C4-2B (cell line): ENCODE measurements at regions not wholly inside any gene's neighbourhood (a gene's known extent, or its start where the extent isn't known, plus 50 kb on each side); places are given as distances from the start of the nearest gene placed in this dataset.

Experiments used
- CTCF ChIP-seq: fragments of 450-650 bp; conservative IDR thresholded peaks from 2 replicates; pipeline ENCODE4 v1.5.1; 2017; ENCODE audit warnings: mild to moderate bottlenecking
- ZFX ChIP-seq: fragments of 450-650 bp; IDR thresholded peaks from 2 replicates; pipeline ENCODE4 v1.6.1; 2017

GRCh38 chr7:45451342-45452035 is 122.7 kb upstream of the ADCY1 start:
- TF ChIP-seq ZFX, result no peak
- TF ChIP-seq CTCF, result no peak
